HFF-Myc (cell line): ENCODE measurements at regions not wholly inside any gene's neighbourhood (a gene's known extent, or its start where the extent isn't known, plus 50 kb on each side); places are given as distances from the start of the nearest gene placed in this dataset.
"Not testable (repeated sequence)": the region's sequence is repeated elsewhere in the genome, so short reads cannot be mapped to it uniquely, and the experiment has no call there.

Source experiments
- DNase-seq: peaks from one replicate; pipeline ENCODE4 v3.0.0-alpha.2; 2011; ENCODE audit warnings: low read depth; ENCODE audit errors: extremely low read depth
- H3K4me3 ChIP-seq: replicated peaks from 2 replicates; pipeline ENCODE4 v1.5.1; 2011; ENCODE audit warnings: low read depth, mild to moderate bottlenecking, control low read depth, low read length
- TF ChIP-seq, protein P1 (sequence below): IDR thresholded peaks from 2 replicates; pipeline ENCODE4 v1.5.1; 2012; ENCODE audit warnings: mild to moderate bottlenecking, low read depth, low read length, control low read depth; ENCODE audit errors: missing control alignments

DNA sequence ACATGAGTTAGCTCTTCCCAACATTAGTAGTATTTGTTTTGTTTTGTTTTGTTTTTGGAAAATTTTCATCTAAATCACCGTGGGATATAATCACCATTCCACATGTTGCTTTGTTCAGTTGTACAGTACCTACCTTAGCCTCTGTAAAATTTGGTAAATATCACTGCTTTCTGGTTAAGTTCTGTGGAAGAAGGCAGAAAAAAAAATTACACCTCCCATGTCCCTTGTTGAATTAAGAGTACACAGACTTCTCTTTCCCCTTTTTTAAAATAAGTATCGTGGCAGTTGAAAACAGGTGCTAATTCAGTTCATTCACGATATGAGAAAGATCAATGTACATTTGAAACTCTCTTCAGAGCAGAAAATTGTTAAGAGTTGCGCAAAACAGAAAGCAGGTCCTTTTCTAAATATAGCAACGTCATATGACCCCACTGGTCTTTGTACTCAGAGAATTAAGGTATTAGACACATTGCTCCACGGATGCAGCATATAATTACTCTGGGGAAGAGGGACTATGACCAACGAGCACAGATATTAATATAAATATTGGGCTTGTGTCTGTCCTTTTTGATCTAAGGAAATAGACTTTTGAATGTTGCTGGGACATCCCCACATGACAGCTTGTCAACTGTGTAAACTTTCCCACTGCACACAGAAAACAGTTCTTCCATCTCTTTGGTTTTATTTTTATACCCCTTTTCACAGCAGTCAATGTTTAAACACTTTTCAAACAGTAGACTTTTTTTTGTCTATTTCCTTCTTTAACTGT lies 58.6 kb upstream of the ZNF217 start:
- no peak overlapping the region for H3K4me3 ChIP-seq
- DNase-seq, result no peak
- TF ChIP-seq, protein P1, sequence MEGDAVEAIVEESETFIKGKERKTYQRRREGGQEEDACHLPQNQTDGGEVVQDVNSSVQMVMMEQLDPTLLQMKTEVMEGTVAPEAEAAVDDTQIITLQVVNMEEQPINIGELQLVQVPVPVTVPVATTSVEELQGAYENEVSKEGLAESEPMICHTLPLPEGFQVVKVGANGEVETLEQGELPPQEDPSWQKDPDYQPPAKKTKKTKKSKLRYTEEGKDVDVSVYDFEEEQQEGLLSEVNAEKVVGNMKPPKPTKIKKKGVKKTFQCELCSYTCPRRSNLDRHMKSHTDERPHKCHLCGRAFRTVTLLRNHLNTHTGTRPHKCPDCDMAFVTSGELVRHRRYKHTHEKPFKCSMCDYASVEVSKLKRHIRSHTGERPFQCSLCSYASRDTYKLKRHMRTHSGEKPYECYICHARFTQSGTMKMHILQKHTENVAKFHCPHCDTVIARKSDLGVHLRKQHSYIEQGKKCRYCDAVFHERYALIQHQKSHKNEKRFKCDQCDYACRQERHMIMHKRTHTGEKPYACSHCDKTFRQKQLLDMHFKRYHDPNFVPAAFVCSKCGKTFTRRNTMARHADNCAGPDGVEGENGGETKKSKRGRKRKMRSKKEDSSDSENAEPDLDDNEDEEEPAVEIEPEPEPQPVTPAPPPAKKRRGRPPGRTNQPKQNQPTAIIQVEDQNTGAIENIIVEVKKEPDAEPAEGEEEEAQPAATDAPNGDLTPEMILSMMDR, result no peak

DNA sequence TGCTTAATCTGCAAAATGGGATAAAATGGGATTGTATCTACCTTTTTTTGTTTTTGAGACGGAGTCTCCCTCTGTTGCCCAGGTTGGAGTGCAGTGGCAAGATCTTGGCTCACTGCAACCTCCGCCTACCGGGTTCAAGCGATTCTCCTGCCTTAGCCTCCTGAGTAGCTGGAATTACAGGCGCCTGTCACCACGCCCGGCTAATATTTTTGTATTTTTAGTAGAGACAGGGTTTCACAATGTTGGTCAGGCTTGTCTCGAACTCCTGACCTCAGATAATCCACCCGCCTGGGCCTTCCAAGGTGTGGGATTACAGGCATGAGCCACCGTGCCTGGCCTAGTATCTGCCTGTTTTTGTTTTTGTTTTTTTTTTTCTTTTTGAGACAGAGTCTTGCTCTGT lies 55.9 kb upstream of the ZNF217 start:
- not testable (repeated sequence) for DNase-seq, H3K4me3 ChIP-seq

DNA sequence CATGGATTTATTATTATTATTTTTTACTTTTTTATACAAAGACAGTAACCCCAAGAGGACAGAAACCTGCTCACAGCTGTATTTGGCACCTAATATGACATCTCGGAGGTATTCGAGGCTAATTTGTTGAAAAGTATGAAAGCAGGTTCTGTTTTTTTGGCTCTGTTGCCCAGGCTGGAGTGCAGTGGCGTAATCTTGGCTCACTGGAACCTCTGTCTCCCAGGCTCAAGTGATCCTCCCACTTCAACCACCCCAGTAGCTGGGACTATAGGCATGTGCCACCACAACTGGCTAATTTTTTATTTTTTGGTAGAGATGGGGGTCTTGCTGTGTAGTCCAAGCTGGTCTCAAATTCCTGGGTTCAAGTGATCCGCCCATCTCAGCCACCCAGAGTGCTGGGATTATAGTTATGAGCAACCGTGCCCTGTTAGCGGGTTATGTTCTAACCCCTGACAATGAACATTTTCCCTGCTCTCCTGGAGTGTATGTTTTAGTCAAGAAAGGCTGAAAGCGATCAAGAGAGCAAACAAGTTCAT lies 53.7 kb upstream of the ZNF217 start:
- TF ChIP-seq, protein P1, result no peak
- no peak overlapping the region for H3K4me3 ChIP-seq
- DNase-seq, result no peak

DNA sequence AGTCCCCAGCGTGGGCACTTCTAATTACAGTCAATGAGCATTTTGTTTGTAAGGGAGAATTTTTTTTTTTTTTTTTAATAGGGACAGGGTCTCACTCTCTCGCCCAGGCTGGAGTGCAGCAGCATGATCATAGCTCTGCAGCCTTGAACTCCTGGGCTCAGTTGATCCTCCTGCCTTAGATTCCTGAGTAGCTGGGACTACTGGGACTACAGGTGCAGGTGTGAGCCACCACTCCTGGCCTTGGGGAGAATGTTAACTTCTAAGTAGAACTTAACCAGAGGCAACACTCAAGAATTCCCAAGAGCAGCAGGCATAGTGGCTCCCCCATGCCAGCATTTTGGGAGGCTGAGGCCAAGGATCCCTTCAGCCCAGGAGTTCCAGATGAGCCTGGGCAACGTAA lies 52.9 kb upstream of the ZNF217 start:
- no peak for DNase-seq
- H3K4me3 ChIP-seq, result no peak overlapping the region
- TF ChIP-seq, protein P1, result no peak

DNA sequence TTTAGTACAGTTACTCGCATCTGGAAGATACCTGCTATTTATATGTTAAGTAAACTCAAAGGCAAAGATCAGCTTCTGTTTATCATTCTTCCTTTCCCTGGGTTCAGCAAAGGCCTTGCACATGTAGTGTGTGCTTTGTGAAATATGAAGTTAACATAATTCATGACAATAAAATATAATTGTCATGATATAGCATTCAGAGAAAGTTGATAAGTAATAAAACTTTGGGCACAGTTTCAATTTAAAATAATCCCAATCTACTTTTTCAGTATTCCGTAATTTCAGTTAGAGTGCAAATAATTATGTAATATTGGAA lies 51.9 kb upstream of the ZNF217 start:
- DNase-seq, result no peak
- TF ChIP-seq, protein P1, result no peak
- no peak overlapping the region for H3K4me3 ChIP-seq

DNA sequence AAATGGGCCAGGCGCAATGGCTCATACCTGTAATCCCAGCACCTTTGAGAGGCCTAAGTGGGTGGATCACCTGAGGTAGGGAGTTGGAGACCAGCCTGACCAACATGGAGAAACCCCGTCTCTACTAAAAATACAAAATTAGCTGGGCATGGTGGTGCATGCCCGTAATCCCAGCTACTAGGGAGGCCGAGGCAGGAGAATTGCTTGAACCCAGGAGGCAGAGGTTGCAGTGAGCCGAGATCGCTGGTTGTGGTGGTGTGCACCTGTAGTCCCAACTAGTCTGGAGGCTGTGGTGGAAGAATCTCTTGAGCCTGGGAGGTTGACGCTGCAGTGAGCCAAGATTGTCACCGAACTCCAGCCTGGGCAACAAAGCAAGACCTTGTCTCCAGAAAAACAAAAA lies 50.5 kb upstream of the ZNF217 start:
- DNase-seq, H3K4me3 ChIP-seq: not testable (repeated sequence)
